ENCODE measurements at regions not wholly inside any gene's neighbourhood (a gene's known extent, or its start where the extent isn't known, plus 50 kb on each side); places are given as distances from the start of the nearest gene placed in this dataset.

DNA sequence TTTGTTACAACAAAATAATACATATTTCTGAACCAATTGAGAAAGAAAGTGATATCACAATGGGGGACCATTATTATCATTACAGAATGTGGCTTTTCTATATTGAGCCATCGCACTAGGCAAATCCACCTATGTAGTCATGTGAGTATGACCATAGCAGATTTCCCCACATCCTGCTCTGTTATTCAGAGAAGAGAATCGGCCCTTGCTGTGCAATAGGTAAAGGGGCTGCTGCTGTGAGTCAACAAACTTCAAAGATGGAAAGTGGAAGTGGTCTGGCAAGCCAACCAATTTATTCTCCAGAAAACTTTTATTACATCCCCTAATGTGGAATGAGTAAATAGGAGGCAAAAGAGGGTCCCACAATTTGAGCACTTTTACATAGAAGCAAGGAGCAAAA is 573.4 kb downstream of the ETV1 start:
- TF ChIP-seq, protein P1, sequence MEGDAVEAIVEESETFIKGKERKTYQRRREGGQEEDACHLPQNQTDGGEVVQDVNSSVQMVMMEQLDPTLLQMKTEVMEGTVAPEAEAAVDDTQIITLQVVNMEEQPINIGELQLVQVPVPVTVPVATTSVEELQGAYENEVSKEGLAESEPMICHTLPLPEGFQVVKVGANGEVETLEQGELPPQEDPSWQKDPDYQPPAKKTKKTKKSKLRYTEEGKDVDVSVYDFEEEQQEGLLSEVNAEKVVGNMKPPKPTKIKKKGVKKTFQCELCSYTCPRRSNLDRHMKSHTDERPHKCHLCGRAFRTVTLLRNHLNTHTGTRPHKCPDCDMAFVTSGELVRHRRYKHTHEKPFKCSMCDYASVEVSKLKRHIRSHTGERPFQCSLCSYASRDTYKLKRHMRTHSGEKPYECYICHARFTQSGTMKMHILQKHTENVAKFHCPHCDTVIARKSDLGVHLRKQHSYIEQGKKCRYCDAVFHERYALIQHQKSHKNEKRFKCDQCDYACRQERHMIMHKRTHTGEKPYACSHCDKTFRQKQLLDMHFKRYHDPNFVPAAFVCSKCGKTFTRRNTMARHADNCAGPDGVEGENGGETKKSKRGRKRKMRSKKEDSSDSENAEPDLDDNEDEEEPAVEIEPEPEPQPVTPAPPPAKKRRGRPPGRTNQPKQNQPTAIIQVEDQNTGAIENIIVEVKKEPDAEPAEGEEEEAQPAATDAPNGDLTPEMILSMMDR (IDR thresholded peaks at IDR 0.05; ENCODE audit: low read depth, low read length), result no peak
- no peak for TF ChIP-seq EZH2phosphoT487 (IDR thresholded peaks at IDR 0.05; ENCODE audit: low read depth)

Data from OCI-LY3 (cell line).